ENCODE measurements at regions not wholly inside any gene's neighbourhood (a gene's known extent, or its start where the extent isn't known, plus 50 kb on each side); places are given as distances from the start of the nearest gene placed in this dataset.

- no peak overlapping the region for H2AK5ac ChIP-seq (ENCODE audit: low read depth, low read length)
- H2BK12ac ChIP-seq (ENCODE audit: low read length) = no peak overlapping the region
- no peak overlapping the region for H4K8ac ChIP-seq (ENCODE audit: low read depth, low read length)
- no peaks in the 10 kb centered on the region for H3K9me3 ChIP-seq (replicated peaks in 1 of 2; ENCODE audit: control insufficient read depth in 2 of 2, insufficient read depth in 1 of 2, low read depth in 1 of 2, low read length in 2 of 2)
- no peak for DNase-seq (ENCODE audit: low spot score)
- no peak overlapping the region for H3K14ac ChIP-seq (ENCODE audit: low read length)
- no peak overlapping the region for H3K9ac ChIP-seq (ENCODE audit: low read depth, low read length, poor library complexity)
- WGBS, 2 donors (ENCODE audit: extremely low coverage in 2 of 2, insufficient read length in 2 of 2, insufficient replicate concordance in 1 of 2) = no CpG with 5 or more reads among the region's 4 CpGs
- no peaks in the 10 kb centered on the region for H3K27me3 ChIP-seq (ENCODE audit: control insufficient read depth in 3 of 3, insufficient read depth in 3 of 3, low read depth in 1 of 3, low read length in 3 of 3)
- H4K91ac ChIP-seq (ENCODE audit: low read depth, low read length, poor library complexity) = no peak overlapping the region
- H3K4me2 ChIP-seq (ENCODE audit: insufficient read depth, low read length, poor library complexity, severe bottlenecking) = no peak overlapping the region
- no peak overlapping the region for H2BK120ac ChIP-seq (ENCODE audit: low read depth, low read length)
- no peak overlapping the region for H3K27ac ChIP-seq (replicated peaks; ENCODE audit: low read length)
- no peaks in the 10 kb centered on the region for H3K4me1 ChIP-seq (ENCODE audit: control insufficient read depth in 2 of 2, insufficient read depth in 1 of 2, low read depth in 1 of 2, low read length in 2 of 2)
- no peak overlapping the region for H3K18ac ChIP-seq (ENCODE audit: low read length)
- no peaks in the 10 kb centered on the region for H3K36me3 ChIP-seq (replicated peaks in 1 of 2; ENCODE audit: control insufficient read depth in 2 of 2, insufficient read depth in 2 of 2, low read length in 2 of 2)
- H3K23ac ChIP-seq (ENCODE audit: low read depth, low read length, poor library complexity) = no peak overlapping the region
- no peak overlapping the region for H2BK15ac ChIP-seq (ENCODE audit: low read length)
- H3K4me3 ChIP-seq (ENCODE audit: low read length in 2 of 2) = no peak overlapping the region
- no peak overlapping the region for H2BK5ac ChIP-seq (ENCODE audit: low read length)
- no peak overlapping the region for H2AFZ ChIP-seq (ENCODE audit: low read length)
- H3K79me1 ChIP-seq (ENCODE audit: low read depth, low read length) = no peaks in the 10 kb centered on the region
- H3K4ac ChIP-seq (ENCODE audit: low read length) = no peak overlapping the region
Observed at GRCh38 chr4:179145746-179146525, 1703.7 kb upstream of the AGA start.

GRCh38 chr4:179151770-179152169 lies 1709.5 kb upstream of the AGA start:
- Histone ChIP-seq H3K4me3 (ENCODE audit: low read length in 2 of 2) (no peak overlapping the region), H3K9me3 (replicated peaks in 1 of 2; ENCODE audit: control insufficient read depth in 2 of 2, insufficient read depth in 1 of 2, low read depth in 1 of 2, low read length in 2 of 2) (no peaks in the 10 kb centered on the region)
- no CpG with 5 or more reads among the region's 6 CpGs for WGBS, 2 donors (ENCODE audit: extremely low coverage in 2 of 2, insufficient read length in 2 of 2, insufficient replicate concordance in 1 of 2)

GRCh38 chr4:179163147-179163546 lies 1720.9 kb upstream of the AGA start:
- no peak overlapping the region for H2BK120ac ChIP-seq (ENCODE audit: low read depth, low read length)
- H3K14ac ChIP-seq (ENCODE audit: low read length) = no peak overlapping the region
- H4K8ac ChIP-seq (ENCODE audit: low read depth, low read length) = no peak overlapping the region
- no peak overlapping the region for H2BK12ac ChIP-seq (ENCODE audit: low read length)
- no peaks in the 10 kb centered on the region for H3K36me3 ChIP-seq (replicated peaks in 1 of 2; ENCODE audit: control insufficient read depth in 2 of 2, insufficient read depth in 2 of 2, low read length in 2 of 2)
- H3K27me3 ChIP-seq (ENCODE audit: control insufficient read depth in 3 of 3, insufficient read depth in 3 of 3, low read depth in 1 of 3, low read length in 3 of 3) = no peaks in the 10 kb centered on the region
- no peak overlapping the region for H3K4me2 ChIP-seq (ENCODE audit: insufficient read depth, low read length, poor library complexity, severe bottlenecking)
- no peaks in the 10 kb centered on the region for H3K79me1 ChIP-seq (ENCODE audit: low read depth, low read length)
- no peak for DNase-seq (ENCODE audit: low spot score)
- H2BK15ac ChIP-seq (ENCODE audit: low read length) = no peak overlapping the region
- H3K9me3 ChIP-seq (replicated peaks in 1 of 2; ENCODE audit: control insufficient read depth in 2 of 2, insufficient read depth in 1 of 2, low read depth in 1 of 2, low read length in 2 of 2) = no peaks in the 10 kb centered on the region
- no peak overlapping the region for H3K4me3 ChIP-seq (ENCODE audit: low read length in 2 of 2)
- H3K18ac ChIP-seq (ENCODE audit: low read length) = no peak overlapping the region
- no CpG with 5 or more reads among the region's 2 CpGs for WGBS, 2 donors (ENCODE audit: extremely low coverage in 2 of 2, insufficient read length in 2 of 2, insufficient replicate concordance in 1 of 2)
- no peak overlapping the region for H2BK5ac ChIP-seq (ENCODE audit: low read length)
- no peak overlapping the region for H4K91ac ChIP-seq (ENCODE audit: low read depth, low read length, poor library complexity)
- H3K4me1 ChIP-seq (ENCODE audit: control insufficient read depth in 2 of 2, insufficient read depth in 1 of 2, low read depth in 1 of 2, low read length in 2 of 2) = no peaks in the 10 kb centered on the region
- no peak overlapping the region for H3K27ac ChIP-seq (replicated peaks; ENCODE audit: low read length)
- H3K4ac ChIP-seq (ENCODE audit: low read length) = no peak overlapping the region
- H3K9ac ChIP-seq (ENCODE audit: low read depth, low read length, poor library complexity) = no peak overlapping the region
- H3K23ac ChIP-seq (ENCODE audit: low read depth, low read length, poor library complexity) = no peak overlapping the region
- no peak overlapping the region for H2AK5ac ChIP-seq (ENCODE audit: low read depth, low read length)
- H2AFZ ChIP-seq (ENCODE audit: low read length) = no peak overlapping the region

More at GRCh38 chr4:179151770-179152169, 1709.5 kb upstream of the AGA start:
- no peak overlapping the region for H2BK12ac ChIP-seq (ENCODE audit: low read length)
- H3K4me1 ChIP-seq (ENCODE audit: control insufficient read depth in 2 of 2, insufficient read depth in 1 of 2, low read depth in 1 of 2, low read length in 2 of 2) = peaks cover 0 to 3% of the 10 kb centered on the region in 2 donors
- no peak overlapping the region for H4K8ac ChIP-seq (ENCODE audit: low read depth, low read length)
- H4K91ac ChIP-seq (ENCODE audit: low read depth, low read length, poor library complexity) = no peak overlapping the region
- no peak overlapping the region for H2BK15ac ChIP-seq (ENCODE audit: low read length)
- no peak overlapping the region for H3K27ac ChIP-seq (replicated peaks; ENCODE audit: low read length)
- H3K79me1 ChIP-seq (ENCODE audit: low read depth, low read length) = no peaks in the 10 kb centered on the region
- no peak overlapping the region for H3K9ac ChIP-seq (ENCODE audit: low read depth, low read length, poor library complexity)
- no peak overlapping the region for H3K14ac ChIP-seq (ENCODE audit: low read length)
- H2AK5ac ChIP-seq (ENCODE audit: low read depth, low read length) = no peak overlapping the region
- no peak overlapping the region for H3K23ac ChIP-seq (ENCODE audit: low read depth, low read length, poor library complexity)
- no peak overlapping the region for H2BK5ac ChIP-seq (ENCODE audit: low read length)
- no peak overlapping the region for H3K4me2 ChIP-seq (ENCODE audit: insufficient read depth, low read length, poor library complexity, severe bottlenecking)
- peak overlapping the region; percentile 15 for H2AFZ ChIP-seq (ENCODE audit: low read length)
- no peak for DNase-seq (ENCODE audit: low spot score)
- no peaks in the 10 kb centered on the region for H3K27me3 ChIP-seq (ENCODE audit: control insufficient read depth in 3 of 3, insufficient read depth in 3 of 3, low read depth in 1 of 3, low read length in 3 of 3)
- no peak overlapping the region for H3K18ac ChIP-seq (ENCODE audit: low read length)
- no peak overlapping the region for H2BK120ac ChIP-seq (ENCODE audit: low read depth, low read length)
- H3K4ac ChIP-seq (ENCODE audit: low read length) = no peak overlapping the region
- H3K36me3 ChIP-seq (replicated peaks in 1 of 2; ENCODE audit: control insufficient read depth in 2 of 2, insufficient read depth in 2 of 2, low read length in 2 of 2) = no peaks in the 10 kb centered on the region

GRCh38 chr4:179164267-179164999 lies 1722.2 kb upstream of the AGA start:
- WGBS, 2 donors (ENCODE audit: extremely low coverage in 2 of 2, insufficient read length in 2 of 2, insufficient replicate concordance in 1 of 2) = no CpG with 5 or more reads among the region's 5 CpGs
- Histone ChIP-seq H2BK12ac (ENCODE audit: low read length) (no peak overlapping the region), H3K4me1 (ENCODE audit: control insufficient read depth in 2 of 2, insufficient read depth in 1 of 2, low read depth in 1 of 2, low read length in 2 of 2) (no peaks in the 10 kb centered on the region), H3K4ac (ENCODE audit: low read length) (no peak overlapping the region), H2BK120ac (ENCODE audit: low read depth, low read length) (no peak overlapping the region), H3K18ac (ENCODE audit: low read length) (no peak overlapping the region), H4K91ac (ENCODE audit: low read depth, low read length, poor library complexity) (no peak overlapping the region), H4K8ac (ENCODE audit: low read depth, low read length) (no peak overlapping the region), H3K27me3 (ENCODE audit: control insufficient read depth in 3 of 3, insufficient read depth in 3 of 3, low read depth in 1 of 3, low read length in 3 of 3) (no peaks in the 10 kb centered on the region), H3K27ac (replicated peaks; ENCODE audit: low read length) (no peak overlapping the region), H3K36me3 (replicated peaks in 1 of 2; ENCODE audit: control insufficient read depth in 2 of 2, insufficient read depth in 2 of 2, low read length in 2 of 2) (no peaks in the 10 kb centered on the region), H2AFZ (ENCODE audit: low read length) (no peak overlapping the region), H3K4me2 (ENCODE audit: insufficient read depth, low read length, poor library complexity, severe bottlenecking) (no peak overlapping the region), H3K4me3 (ENCODE audit: low read length in 2 of 2) (no peak overlapping the region), H3K9ac (ENCODE audit: low read depth, low read length, poor library complexity) (no peak overlapping the region), H2BK5ac (ENCODE audit: low read length) (no peak overlapping the region), H3K79me1 (ENCODE audit: low read depth, low read length) (no peaks in the 10 kb centered on the region), H2AK5ac (ENCODE audit: low read depth, low read length) (no peak overlapping the region), H3K23ac (ENCODE audit: low read depth, low read length, poor library complexity) (no peak overlapping the region), H3K9me3 (replicated peaks in 1 of 2; ENCODE audit: control insufficient read depth in 2 of 2, insufficient read depth in 1 of 2, low read depth in 1 of 2, low read length in 2 of 2) (no peaks in the 10 kb centered on the region), H3K14ac (ENCODE audit: low read length) (no peak overlapping the region), H2BK15ac (ENCODE audit: low read length) (no peak overlapping the region)
- no peak for DNase-seq (ENCODE audit: low spot score)

Measured in neuronal stem cell (in vitro differentiated cells).